ENCODE measurements at regions not wholly inside any gene's neighbourhood (a gene's known extent, or its start where the extent isn't known, plus 50 kb on each side); places are given as distances from the start of the nearest gene placed in this dataset.

DNA sequence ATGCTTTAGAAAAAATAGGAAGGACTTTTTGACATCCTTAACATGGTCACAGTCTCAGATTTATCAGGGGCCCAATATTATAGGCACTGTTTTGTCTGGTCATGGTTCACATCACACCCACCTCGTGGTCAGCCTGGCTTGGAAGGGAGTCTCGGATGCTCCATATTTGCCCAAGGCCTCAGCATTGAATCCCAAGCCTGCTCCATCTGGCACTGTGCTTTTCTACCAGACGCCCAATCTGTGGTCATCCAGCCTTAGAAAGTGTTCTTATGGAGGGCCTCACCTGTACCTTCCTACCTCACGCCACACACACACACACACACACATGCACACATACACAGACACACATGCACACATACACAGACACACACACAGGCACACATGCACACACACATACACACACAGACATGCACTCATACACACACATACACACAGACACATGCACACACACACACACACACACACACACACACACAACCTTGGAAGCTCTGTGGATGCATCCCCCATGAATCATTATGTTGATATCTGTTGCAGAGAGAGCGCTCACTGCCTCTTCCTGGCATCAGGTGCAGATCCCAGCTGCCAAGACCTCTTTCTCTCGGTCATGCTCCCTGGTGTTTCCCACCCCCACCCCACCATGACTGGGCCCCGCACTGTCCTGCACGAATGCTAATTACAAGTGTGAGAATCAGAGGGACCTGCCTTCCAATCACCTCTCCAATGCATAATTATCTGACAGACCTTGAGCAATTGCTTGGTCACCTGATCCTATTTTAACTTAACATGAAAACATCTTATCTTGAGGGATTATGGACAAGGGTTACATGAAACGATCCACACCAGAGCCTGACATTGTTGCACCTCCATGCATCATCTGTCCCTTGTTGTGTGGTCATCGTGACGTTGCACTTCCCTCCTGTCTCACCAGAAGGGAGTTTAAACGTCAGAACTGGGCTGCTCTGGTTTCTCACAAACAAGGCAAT is 122.7 kb upstream of the TMEM72 start:
- H3K27ac ChIP-seq, result no peak overlapping the region
- no peak for TF ChIP-seq POLR2A (IDR thresholded peaks at IDR 0.05)
- TF ChIP-seq EP300 (IDR thresholded peaks at IDR 0.05), result no peak
- no peak for TF ChIP-seq POLR2AphosphoS5 (IDR thresholded peaks at IDR 0.05)
- TF ChIP-seq, protein P1, sequence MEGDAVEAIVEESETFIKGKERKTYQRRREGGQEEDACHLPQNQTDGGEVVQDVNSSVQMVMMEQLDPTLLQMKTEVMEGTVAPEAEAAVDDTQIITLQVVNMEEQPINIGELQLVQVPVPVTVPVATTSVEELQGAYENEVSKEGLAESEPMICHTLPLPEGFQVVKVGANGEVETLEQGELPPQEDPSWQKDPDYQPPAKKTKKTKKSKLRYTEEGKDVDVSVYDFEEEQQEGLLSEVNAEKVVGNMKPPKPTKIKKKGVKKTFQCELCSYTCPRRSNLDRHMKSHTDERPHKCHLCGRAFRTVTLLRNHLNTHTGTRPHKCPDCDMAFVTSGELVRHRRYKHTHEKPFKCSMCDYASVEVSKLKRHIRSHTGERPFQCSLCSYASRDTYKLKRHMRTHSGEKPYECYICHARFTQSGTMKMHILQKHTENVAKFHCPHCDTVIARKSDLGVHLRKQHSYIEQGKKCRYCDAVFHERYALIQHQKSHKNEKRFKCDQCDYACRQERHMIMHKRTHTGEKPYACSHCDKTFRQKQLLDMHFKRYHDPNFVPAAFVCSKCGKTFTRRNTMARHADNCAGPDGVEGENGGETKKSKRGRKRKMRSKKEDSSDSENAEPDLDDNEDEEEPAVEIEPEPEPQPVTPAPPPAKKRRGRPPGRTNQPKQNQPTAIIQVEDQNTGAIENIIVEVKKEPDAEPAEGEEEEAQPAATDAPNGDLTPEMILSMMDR (IDR thresholded peaks at IDR 0.05), result no peak
- H3K27me3 ChIP-seq, result peaks cover 3% of the 10 kb centered on the region
- no peak overlapping the region for H3K4me3 ChIP-seq
- no peak for DNase-seq (ENCODE audit: low spot score in 2 of 2)
- no peaks in the 10 kb centered on the region for H3K4me1 ChIP-seq
- 80% methylated on average over 12 of the region's 12 CpGs for WGBS
- H3K9me3 ChIP-seq, result no peaks in the 10 kb centered on the region
- H3K36me3 ChIP-seq, result no peaks in the 10 kb centered on the region

DNA sequence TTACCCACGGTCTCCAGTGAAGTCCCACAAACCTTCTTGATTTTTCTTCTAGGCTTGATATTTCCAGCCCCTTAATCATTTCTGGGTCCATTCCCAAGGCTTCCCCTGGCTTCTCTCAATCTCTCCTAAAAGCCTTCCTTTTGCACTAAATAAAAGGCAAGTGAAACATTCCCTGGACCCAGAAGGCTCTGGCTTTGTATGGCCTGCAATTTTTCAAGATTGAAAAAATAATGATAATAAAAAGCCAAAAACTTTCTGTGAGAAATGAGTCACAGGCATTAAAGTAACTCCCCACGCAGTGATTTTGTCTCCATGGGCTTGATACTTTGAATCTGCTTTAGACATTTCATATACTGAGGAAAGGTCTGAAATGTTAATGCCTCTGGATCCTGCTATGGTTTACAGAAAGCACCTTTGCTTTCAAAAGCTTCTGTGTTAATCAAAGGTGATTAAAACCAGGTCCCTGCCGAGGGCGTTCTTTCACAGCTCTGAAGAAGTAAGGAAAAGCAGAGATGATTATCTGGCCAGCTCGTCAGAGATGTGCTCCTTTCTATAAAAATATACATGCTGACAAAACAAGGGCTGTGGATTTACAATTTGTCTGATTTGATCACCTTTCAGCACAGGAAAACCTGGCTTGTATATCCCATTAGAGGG is 118.9 kb upstream of the TMEM72 start:
- Histone ChIP-seq H3K4me1 (no peaks in the 10 kb centered on the region), H3K27ac (no peak overlapping the region), H3K27me3 (peaks cover 3% of the 10 kb centered on the region), H3K4me3 (no peak overlapping the region), H3K9me3 (no peaks in the 10 kb centered on the region), H3K36me3 (no peaks in the 10 kb centered on the region)
- TF ChIP-seq EP300 (IDR thresholded peaks at IDR 0.05) (no peak), POLR2A (IDR thresholded peaks at IDR 0.05) (no peak), POLR2AphosphoS5 (IDR thresholded peaks at IDR 0.05) (no peak)
- TF ChIP-seq, protein P1 (IDR thresholded peaks at IDR 0.05), result no peak
- WGBS, result 58% methylated on average over 5 of the region's 5 CpGs
- no peak for DNase-seq (ENCODE audit: low spot score in 2 of 2)

DNA sequence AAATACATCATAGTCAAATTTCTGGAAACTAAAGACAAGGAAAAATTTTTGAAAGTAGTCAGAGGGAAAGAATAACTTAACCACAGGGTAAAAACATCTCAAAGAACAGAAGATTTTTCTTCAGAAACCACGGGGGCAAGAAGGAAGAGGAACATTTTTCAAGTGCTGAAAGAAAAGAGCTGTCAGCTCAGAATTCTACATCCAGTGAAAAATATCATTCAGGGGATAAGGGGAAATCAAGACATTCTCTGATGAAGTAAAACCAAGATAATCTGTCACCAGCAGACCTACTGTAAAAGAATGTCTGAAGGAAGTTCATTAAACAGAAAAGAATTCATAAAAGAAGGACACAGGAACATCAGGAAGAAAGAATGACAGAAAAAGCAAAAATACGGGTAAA is 111.2 kb upstream of the TMEM72 start:
- TF ChIP-seq, protein P1 (IDR thresholded peaks at IDR 0.05), result no peak
- no peak for TF ChIP-seq EP300 (IDR thresholded peaks at IDR 0.05)
- no peak for TF ChIP-seq POLR2AphosphoS5 (IDR thresholded peaks at IDR 0.05)
- TF ChIP-seq POLR2A (IDR thresholded peaks at IDR 0.05), result no peak
- WGBS, result 54% methylated on average over 2 of the region's 2 CpGs
- no peaks in the 10 kb centered on the region for H3K27me3 ChIP-seq
- H3K36me3 ChIP-seq, result no peaks in the 10 kb centered on the region
- no peak overlapping the region for H3K4me3 ChIP-seq
- H3K4me1 ChIP-seq, result no peaks in the 10 kb centered on the region
- no peak for DNase-seq (ENCODE audit: low spot score in 2 of 2)
- H3K9me3 ChIP-seq, result no peaks in the 10 kb centered on the region
- no peak overlapping the region for H3K27ac ChIP-seq

DNA sequence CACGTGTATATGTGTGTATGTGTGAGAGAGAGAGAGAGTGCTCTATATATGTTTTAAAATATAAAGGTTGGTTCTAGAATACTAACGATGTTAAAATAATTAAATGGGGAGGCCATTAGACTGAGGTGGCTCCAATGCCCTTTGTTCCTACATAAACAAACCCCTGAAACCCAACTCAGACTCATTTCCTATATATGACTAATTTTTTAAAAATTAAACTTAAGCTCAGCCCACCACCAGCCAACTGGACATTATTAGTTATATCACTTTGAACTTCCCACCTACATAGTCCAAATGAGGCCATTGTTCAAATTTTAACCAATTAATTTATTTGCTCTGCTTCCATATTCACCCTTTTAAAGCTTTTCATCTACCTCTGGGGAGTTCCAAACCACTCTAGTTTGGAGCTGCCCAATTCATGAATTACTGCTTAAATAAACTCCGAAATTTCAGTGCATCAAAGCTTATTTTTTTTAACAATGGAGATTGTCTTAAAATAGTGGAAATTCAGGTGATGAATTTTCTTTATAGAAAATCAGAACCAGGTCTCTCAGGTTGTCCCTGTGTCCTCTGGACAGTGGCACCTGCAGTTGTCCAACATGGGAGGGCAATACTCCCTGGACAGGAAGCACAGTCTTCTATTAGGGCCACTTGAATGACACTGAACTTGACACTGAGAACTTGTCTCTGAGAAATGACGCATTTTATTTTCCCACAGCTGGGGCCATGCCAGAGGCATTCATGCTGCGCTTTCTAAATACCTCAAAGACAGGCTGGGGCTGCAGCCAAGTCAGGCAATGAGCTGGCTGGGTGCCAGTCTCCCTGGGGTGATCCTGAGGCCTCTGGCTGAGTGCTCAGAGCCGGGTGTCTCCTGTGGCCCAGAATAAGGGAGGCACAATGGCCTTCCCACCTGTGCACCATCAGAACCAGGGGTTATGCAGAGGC is 109.5 kb upstream of the TMEM72 start:
- H3K36me3 ChIP-seq, result no peaks in the 10 kb centered on the region
- H3K4me3 ChIP-seq, result no peak overlapping the region
- no peak for DNase-seq (ENCODE audit: low spot score in 2 of 2)
- no peaks in the 10 kb centered on the region for H3K27me3 ChIP-seq
- TF ChIP-seq, protein P1 (IDR thresholded peaks at IDR 0.05), result no peak
- TF ChIP-seq POLR2A (IDR thresholded peaks at IDR 0.05), result no peak
- no peak for TF ChIP-seq POLR2AphosphoS5 (IDR thresholded peaks at IDR 0.05)
- no peak for TF ChIP-seq EP300 (IDR thresholded peaks at IDR 0.05)
- H3K9me3 ChIP-seq, result no peaks in the 10 kb centered on the region
- H3K4me1 ChIP-seq, result no peaks in the 10 kb centered on the region
- H3K27ac ChIP-seq, result no peak overlapping the region
- whole genome bisulfite sequencing, result 66% methylated on average over 5 of the region's 6 CpGs
